Endothelial cell of umbilical vein (primary cell): ENCODE measurements at regions not wholly inside any gene's neighbourhood (a gene's known extent, or its start where the extent isn't known, plus 50 kb on each side); places are given as distances from the start of the nearest gene placed in this dataset.

Experiments
- EZH2 ChIP-seq: IDR thresholded peaks from 2 replicates; pipeline ENCODE4 v1.6.1; 2012; ENCODE audit warnings: borderline replicate concordance, low read depth, mild to moderate bottlenecking, moderate library complexity, low read length, inconsistent platforms; ENCODE audit not compliant: severe bottlenecking
- FOS ChIP-seq: IDR thresholded peaks from 2 replicates; pipeline ENCODE4 v1.6.1; 2011; ENCODE audit warnings: mild to moderate bottlenecking, low read length, moderate library complexity, borderline replicate concordance; ENCODE audit not compliant: insufficient read depth
- POLR2A ChIP-seq: IDR thresholded peaks from 2 replicates; pipeline ENCODE4 v1.6.1; 2012; ENCODE audit warnings: low read depth, mild to moderate bottlenecking, control low read depth, low read length
- POLR2AphosphoS5 ChIP-seq: IDR thresholded peaks from 2 replicates; pipeline ENCODE4 v1.6.1; 2012; ENCODE audit warnings: low read depth, mild to moderate bottlenecking, control low read depth, low read length, moderate library complexity; ENCODE audit not compliant: insufficient read depth
- TF ChIP-seq, protein P1 (sequence below), 2 donors: IDR thresholded peaks; 1 replicate in 1 of 2; 2 replicates in 1 of 2; pipeline ENCODE4 v1.5.1; 2011; ENCODE audit warnings: low read length in 2 of 2, mild to moderate bottlenecking in 2 of 2, moderate library complexity in 2 of 2, control low read depth in 1 of 2, inconsistent platforms in 1 of 2, low read depth in 1 of 2; ENCODE audit not compliant: insufficient read depth in 1 of 2; ENCODE audit errors: extremely low read depth in 1 of 2

GRCh38 chrX:121558886-121559285 lies 511.5 kb downstream of the GLUD2 start:
- TF ChIP-seq, protein P1, sequence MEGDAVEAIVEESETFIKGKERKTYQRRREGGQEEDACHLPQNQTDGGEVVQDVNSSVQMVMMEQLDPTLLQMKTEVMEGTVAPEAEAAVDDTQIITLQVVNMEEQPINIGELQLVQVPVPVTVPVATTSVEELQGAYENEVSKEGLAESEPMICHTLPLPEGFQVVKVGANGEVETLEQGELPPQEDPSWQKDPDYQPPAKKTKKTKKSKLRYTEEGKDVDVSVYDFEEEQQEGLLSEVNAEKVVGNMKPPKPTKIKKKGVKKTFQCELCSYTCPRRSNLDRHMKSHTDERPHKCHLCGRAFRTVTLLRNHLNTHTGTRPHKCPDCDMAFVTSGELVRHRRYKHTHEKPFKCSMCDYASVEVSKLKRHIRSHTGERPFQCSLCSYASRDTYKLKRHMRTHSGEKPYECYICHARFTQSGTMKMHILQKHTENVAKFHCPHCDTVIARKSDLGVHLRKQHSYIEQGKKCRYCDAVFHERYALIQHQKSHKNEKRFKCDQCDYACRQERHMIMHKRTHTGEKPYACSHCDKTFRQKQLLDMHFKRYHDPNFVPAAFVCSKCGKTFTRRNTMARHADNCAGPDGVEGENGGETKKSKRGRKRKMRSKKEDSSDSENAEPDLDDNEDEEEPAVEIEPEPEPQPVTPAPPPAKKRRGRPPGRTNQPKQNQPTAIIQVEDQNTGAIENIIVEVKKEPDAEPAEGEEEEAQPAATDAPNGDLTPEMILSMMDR (IDR thresholded peaks at IDR 0.05; ENCODE audit: extremely low read depth in 1 of 2, insufficient read depth in 1 of 2, low read depth in 1 of 2, low read length in 2 of 2) = no peak
- no peak for TF ChIP-seq POLR2A
- no peak for TF ChIP-seq POLR2AphosphoS5
- no peak for TF ChIP-seq EZH2
- no peak for TF ChIP-seq FOS
